Kasumi-1 (cell line): ENCODE measurements at regions not wholly inside any gene's neighbourhood (a gene's known extent, or its start where the extent isn't known, plus 50 kb on each side); places are given as distances from the start of the nearest gene placed in this dataset.

Experiments
- DNase-seq, 2 experiments: peaks; one replicate each; lab custom pipeline; 2025; lab: John Stamatoyannopoulos, UW

GRCh38 chr13:80666782-80667552 lies 326.0 kb upstream of the SPRY2 start:
- DNase-seq, result no peak

- no peak for DNase-seq
These were observed 324.9 kb upstream of the SPRY2 start for GRCh38 chr13:80665792-80666333.

- no peak for DNase-seq
These were observed 324.0 kb upstream of the SPRY2 start for GRCh38 chr13:80664950-80665349.

GRCh38 chr13:80663788-80664187 lies 322.9 kb upstream of the SPRY2 start:
- DNase-seq, result no peak

- no peak for DNase-seq
These were observed 317.8 kb upstream of the SPRY2 start for GRCh38 chr13:80658705-80659104.

GRCh38 chr13:80656512-80656904 lies 315.6 kb upstream of the SPRY2 start:
- no peak for DNase-seq

- DNase-seq, result no peak
These were observed 315.0 kb upstream of the SPRY2 start for GRCh38 chr13:80655778-80656511.

- DNase-seq, result no peak
These were observed 313.8 kb upstream of the SPRY2 start for GRCh38 chr13:80654638-80655249.

- no peak for DNase-seq
These were observed 308.3 kb upstream of the SPRY2 start for GRCh38 chr13:80649274-80649673.

- DNase-seq, result no peak
These were observed 301.7 kb upstream of the SPRY2 start for GRCh38 chr13:80642641-80643040.

- DNase-seq, result no peak
These were observed 292.3 kb upstream of the SPRY2 start for GRCh38 chr13:80633251-80633650.

GRCh38 chr13:80630685-80631121 lies 289.8 kb upstream of the SPRY2 start:
- DNase-seq, result peak; percentile 55 to 62

- no peak for DNase-seq
These were observed 277.9 kb upstream of the SPRY2 start for GRCh38 chr13:80618781-80619180.

- no peak for DNase-seq
These were observed 271.9 kb upstream of the SPRY2 start for GRCh38 chr13:80612804-80613203.

- DNase-seq, result no peak
These were observed 270.4 kb upstream of the SPRY2 start for GRCh38 chr13:80611310-80611709.

- DNase-seq, result no peak
These were observed 264.8 kb upstream of the SPRY2 start for GRCh38 chr13:80605716-80606115.

- no peak for DNase-seq
These were observed 264.1 kb upstream of the SPRY2 start for GRCh38 chr13:80605011-80605410.

- no peak for DNase-seq
These were observed 263.2 kb upstream of the SPRY2 start for GRCh38 chr13:80604098-80604497.

- no peak for DNase-seq
These were observed 262.4 kb upstream of the SPRY2 start for GRCh38 chr13:80603351-80603750.

- DNase-seq, result no peak
These were observed 258.8 kb upstream of the SPRY2 start for GRCh38 chr13:80599765-80600164.

GRCh38 chr13:80598189-80598588 lies 257.3 kb upstream of the SPRY2 start:
- DNase-seq, result no peak

- no peak for DNase-seq
These were observed 251.2 kb upstream of the SPRY2 start for GRCh38 chr13:80591976-80592740.
